Activated T-cell treated with anti-CD3 and anti-CD28 coated beads, Interleukin-2, amount 50 U/mL, for 48 hours (primary cell): ENCODE measurements at regions not wholly inside any gene's neighbourhood (a gene's known extent, or its start where the extent isn't known, plus 50 kb on each side); places are given as distances from the start of the nearest gene placed in this dataset.

ENCODE experiments used
- DNase-seq, 2 experiments: peaks; one replicate each; pipeline ENCODE4 v3.0.0-alpha.2; 2020

- DNase-seq: no peak
These were observed 83.1 kb upstream of the FNDC3B start for GRCh38 chr3:171956181-171956683.

- no peak for DNase-seq
These were observed 82.7 kb upstream of the FNDC3B start for GRCh38 chr3:171956705-171957104.

DNA sequence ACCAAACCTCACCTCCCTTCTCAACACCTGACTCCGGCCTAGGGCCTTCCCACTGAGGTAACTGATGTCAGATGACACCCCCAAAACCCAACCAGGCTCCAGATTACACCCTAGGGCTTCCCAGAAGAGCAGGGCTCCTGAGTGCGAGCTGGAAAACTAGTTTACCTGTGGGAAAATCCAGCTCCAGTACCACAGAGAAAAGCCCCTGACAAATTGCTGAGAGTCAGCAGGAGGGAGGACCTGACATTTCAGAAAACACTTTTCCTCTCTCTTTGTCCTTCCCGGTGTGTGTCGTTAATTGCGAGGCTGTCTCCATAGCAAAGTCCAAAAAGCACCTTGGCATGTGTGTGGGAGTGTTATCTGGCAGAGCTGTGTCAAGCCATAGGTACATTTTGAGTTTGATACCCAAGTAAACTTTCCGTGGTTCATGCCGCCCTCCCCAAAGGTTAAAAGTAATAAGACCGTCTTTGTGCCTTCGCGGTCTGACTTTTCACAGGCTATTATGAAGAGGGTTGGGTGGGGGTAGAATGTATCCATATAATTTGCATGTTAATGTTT is 79.8 kb upstream of the FNDC3B start:
- peak in 1 of 2 experiments; percentile 25 for DNase-seq

- DNase-seq: no peak
These were observed 79.2 kb upstream of the FNDC3B start for GRCh38 chr3:171960159-171960558.

DNA sequence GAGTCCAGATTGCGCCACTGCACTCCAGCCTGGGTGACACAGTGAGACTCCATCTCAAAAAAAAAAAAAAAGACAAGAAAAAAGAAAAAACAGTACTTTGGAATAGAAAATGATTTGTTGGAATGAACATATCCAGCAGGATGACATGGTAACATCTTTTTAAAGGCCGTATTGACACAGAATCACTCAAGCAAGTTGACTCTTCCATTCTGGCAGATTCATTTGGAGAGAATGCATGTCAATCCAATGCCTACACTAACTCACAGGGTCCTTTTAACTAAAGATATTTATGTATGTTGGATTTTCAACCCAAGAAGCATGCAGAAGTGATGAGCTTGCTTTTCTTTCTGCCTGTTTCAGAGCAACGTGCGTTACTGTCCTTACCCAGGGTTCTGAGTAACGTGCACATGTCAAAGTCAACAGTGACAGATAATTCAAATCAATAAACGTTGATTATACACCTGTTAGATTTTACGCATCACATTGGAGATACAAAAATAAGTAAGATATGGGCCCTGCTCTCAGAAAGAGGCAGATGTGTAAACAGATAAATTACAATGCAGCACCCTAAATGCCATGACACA is 77.1 kb upstream of the FNDC3B start:
- DNase-seq: no peak

- DNase-seq: no peak
These were observed 75.8 kb upstream of the FNDC3B start for GRCh38 chr3:171963546-171963945.

DNA sequence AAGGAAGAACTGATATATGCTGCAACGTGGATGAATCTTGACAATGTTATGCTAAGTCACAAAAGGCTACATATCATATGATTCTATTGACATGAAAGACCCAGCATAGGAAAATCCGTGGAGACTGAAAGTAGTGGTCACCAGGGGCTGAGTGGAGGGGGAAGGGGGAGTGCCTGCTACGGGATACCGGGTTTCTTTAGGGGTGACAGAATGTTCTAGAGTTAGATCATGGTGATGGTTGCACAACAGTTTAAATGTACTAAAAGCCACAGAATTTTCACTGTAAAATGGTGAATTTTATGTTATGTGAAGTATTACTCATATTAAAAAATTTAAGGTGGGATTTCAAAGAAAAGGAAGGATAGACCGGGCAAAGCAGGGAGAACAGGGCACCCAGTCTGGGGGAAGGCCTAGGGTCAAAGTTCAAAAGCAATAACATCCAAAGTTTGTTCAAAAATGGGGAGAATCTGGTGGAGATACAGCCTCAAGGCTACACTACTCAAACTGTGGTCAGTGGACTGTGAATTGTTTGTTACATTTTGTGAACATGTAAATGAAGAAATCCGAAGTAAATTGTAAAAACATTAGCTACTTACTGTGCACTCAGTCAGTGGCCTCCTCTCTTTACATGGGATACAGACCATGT is 74.2 kb upstream of the FNDC3B start:
- no peak for DNase-seq

DNA sequence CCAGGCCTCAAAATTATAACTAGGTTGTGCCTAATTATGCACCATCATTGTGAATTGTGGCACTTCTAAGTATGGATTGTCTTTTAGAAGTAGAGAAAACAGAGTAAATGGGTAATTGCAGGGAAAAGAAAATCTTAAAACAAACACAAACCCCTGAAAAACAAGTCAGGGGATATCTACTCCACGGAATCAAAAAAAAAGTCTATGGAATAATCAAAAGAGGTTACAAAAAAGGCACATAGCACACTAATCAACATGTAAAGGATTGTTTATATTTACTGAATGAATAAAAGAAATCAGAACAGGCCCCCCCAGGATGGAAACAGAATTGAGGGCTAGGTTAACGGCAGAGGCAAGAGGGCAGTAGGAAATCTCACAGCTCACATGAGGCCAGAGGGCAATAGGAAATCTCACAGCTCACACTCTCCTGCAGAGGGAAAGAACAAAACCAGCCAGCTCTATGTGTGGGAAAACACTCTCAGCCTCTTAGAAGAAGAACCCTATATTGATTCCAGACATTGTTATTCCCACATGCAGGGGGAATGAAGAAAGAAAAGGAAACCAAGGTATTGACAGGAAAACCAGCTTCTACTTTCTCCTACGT is 72.7 kb upstream of the FNDC3B start:
- DNase-seq: no peak

GRCh38 chr3:171967137-171967783 is 72.1 kb upstream of the FNDC3B start:
- DNase-seq: no peak

GRCh38 chr3:171967932-171968678 is 71.3 kb upstream of the FNDC3B start:
- no peak for DNase-seq

DNA sequence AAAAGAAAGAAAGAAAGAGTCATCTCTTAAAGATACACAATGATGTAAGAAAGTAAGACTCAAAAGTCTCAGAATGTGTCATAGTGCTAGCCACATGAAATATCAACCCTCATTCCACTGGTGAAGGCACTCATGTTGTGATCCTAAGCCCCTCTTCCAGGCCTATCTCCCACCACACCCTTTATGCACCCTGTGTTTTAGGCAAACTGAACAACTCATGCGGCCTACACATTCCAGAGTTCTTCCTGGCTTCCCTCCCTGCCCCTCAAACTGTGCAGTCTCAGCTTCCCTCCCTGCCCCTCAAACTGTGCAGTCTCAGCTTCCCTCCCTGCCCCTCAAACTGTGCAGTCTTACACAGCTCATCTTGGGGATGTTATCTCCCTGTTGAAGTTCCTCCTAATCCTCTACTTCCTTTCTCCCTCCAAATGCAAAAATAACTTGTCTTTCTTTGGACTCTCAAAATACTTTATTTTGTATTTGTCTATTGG is 69.0 kb upstream of the FNDC3B start:
- DNase-seq: no peak

DNA sequence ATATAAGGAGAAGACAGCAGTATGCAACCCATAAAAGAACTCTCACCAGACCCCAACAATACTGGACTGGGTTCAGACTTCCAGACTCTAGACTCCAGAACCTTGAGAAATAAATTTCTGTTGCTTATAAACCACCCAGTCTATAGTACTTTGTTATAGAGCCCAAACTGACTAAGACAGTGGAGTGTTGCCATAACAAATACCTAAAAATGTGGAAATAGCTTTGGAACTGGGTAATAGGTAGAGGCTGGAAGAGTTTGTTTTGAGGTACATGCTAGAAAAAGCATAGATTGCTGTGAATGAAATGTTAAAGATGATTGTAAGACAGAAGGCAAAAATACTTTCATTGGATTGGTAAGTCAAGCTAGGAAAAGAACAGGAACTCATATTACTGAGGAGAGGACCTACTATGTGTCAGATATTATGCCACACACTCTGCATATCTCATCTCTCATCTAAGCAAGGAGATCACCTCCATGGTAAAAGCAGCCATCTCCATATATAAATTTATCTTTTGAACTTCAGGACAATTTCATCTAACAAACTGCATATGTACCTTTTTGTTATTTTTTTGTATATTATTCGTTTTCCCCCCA is 67.4 kb upstream of the FNDC3B start:
- no peak for DNase-seq

GRCh38 chr3:171972871-171973348 is 66.5 kb upstream of the FNDC3B start:
- DNase-seq: no peak

DNA sequence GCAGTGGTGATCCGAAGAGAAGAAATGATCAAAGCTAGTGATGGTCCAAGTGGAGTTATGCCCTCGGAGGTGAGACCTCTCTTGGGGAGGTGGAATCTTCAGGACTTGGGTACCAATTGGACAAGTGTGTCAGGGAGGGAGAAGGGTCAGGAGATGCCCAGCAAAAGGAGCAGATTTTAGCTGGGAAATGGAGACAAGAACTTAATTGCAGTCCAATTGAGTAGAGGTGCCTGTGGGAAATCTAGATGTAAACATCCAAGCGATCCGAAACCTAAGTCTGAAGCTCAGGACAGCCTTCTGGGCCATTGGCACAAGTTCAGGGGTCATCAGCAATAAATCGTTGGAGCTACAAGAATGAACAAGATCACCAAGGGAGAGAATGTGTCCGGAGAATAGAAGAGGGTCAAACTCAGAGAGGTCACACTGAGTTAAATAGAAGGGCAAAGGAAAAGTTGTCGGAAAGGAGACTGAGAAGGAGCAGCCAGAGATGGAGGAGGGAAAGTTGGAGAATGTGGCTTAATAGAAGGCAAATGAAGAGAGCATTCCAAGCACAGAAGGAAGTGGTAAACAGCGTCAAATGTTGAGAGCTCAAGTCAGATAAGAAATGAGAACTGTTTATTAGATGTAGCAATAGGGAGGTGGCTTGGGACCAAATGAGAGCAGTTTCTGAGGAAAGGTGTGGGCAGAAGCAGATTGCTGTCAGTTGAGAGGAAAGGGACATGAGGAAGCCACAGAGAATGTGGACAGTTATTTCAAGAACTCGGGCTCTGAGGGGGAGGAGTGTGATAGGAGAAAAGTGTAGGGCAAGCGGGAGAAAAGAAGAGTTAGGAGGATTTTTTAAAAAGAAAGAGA is 64.2 kb upstream of the FNDC3B start:
- no peak for DNase-seq

- no peak for DNase-seq
These were observed 62.9 kb upstream of the FNDC3B start for GRCh38 chr3:171976526-171976925.

DNA sequence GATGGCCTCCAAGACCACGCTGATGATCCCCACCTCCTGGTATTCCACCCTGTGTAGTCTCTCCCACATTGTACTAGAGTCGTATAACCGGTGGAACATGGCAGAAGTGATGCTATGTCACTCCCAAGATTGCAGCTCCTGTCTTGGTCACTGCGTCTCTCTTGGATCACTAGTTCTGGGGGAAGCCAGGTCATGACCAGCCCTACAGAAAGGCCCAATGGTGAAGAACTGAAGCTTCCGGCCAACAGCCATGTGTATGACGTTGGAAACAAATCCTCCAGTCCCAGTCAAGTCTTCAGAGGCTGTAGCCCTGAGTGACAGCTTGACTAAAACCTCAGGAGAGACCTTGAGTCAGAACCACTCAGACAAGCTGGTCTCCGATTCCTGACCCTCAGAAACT is 61.9 kb upstream of the FNDC3B start:
- no peak for DNase-seq

DNA sequence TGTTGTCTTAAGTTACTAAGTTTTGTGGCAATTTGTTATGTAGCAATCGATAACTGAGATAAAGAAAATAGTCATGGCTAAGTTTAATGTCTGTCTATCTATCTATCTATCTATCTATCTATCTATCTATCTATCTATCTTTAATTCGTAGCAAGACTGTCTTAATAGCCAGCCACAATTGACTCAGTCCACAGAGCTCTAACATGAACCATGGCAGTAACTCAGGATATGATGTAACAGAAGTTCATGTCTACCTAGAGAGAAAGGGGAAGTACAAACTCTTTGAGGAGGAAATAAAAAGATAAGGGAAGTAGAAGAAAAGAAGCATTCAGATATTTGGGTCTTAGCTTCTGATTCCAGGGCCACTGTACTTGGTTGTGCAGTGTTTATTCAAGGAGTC is 61.5 kb upstream of the FNDC3B start:
- DNase-seq: no peak

DNA sequence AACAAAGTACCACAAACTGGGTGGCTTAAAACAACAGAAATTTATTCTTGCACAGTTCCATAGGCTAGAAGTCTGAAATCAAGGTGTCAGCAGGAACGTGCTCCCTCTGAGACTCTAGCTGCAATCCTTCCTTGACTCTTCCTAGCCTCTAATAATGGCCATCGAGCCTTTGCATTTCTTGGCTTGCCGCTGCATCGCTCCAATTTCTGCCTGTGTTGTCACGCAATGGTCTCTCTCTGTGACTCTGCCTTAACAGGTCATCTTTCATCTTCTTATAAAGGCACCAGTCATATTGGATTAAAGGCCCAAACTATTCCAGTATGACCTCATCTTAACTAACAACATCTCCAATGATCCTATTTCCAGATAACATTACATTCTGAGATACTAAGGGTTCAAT is 61.0 kb upstream of the FNDC3B start:
- DNase-seq: no peak

DNA sequence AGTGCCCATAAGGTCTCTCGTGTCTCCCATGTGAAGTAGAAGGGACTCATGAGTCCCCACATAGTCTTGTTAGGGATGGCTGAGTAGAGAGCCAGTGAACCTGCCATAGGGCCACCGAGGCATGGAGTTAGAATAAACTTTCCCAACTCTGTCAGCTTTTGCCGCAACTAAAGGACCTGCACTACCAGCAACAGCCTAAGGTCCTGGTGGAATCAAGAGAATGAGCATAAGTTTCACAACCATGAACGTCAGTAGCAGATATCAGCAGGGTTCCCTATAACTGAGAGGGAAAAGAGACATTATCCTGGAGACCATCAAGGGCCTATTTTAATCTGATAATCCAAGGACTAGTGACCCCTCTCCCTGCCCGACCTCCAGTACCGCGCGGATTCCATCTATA is 60.3 kb upstream of the FNDC3B start:
- no peak for DNase-seq

DNA sequence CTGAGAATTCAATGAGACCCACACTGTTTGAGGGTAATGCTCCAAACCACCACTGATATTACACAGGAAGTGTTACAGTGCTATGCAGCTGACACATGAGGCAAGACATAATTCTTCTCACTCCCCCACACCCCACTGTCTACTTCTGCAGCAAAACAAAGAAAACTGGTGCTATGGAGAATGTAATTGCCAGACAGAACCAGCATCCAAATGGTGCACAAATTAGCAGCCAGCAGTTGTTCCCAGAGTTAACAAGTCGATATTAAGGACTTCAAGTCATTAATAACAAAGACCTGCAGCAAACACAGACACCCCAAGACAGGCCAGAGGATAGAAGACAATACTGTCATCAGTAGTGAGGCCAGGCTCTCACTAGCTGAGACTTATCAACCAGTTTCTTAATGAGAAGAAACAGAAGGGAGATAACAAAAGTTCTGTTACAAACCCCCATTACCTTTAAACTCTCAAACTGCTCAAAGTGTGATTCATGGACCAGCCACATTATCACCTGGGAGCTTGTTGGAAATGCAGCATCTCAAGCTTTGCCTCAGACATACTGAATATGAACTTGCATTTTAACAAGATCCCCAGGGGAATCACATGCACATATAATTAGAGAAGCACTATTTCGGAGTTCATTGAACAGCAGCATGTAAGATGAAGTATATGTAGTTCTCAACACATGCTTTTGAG is 58.7 kb upstream of the FNDC3B start:
- no peak for DNase-seq

DNA sequence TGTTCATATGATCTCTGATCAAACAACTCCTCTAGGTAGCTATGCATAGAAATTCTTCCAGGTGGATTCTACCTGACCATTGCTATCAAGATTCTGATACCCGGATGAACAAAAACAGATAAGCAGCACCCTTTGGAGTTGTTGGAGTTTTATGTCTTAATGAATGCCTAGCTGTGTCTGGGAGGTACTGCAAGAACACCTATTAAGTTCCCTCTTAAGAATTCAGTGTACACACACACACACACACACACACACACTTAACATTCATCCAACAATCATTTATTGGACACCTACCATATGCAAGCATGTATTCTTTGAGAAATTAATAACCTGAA is 58.1 kb upstream of the FNDC3B start:
- no peak for DNase-seq
